Heart right ventricle (tissue), 16 donors: ENCODE measurements at regions not wholly inside any gene's neighbourhood (a gene's known extent, or its start where the extent isn't known, plus 50 kb on each side); places are given as distances from the start of the nearest gene placed in this dataset.

Experiments used
- ATAC-seq, 8 donors: fragments of 200-7000 bp; cut with Tn5 transposase; one replicate each; pipeline ENCODE4 v1.9.1; 2020; ENCODE audit warnings: mild to moderate bottlenecking in 8 of 8, moderate library complexity in 8 of 8, moderate number of reproducible peaks in 1 of 8
- DNase-seq, 2 donors: peaks; one replicate each; pipeline ENCODE4 v3.0.0-alpha.2; 2020
- H3K27ac ChIP-seq, 10 donors: fragments of 200-600 bp; sonication (generic) in 2 of 10; one replicate each; pipeline versions ENCODE4 v1.5.0 to v1.8.0; 2020 to 2022; ENCODE audit warnings: mild to moderate bottlenecking in 3 of 10
- H3K27me3 ChIP-seq, 7 donors: fragments of 200-600 bp; one replicate each; pipeline ENCODE4 v1.8.0; 2021 to 2022; ENCODE audit warnings: mild to moderate bottlenecking in 2 of 7
- H3K36me3 ChIP-seq, 9 donors: fragments of 200-600 bp; sonication (generic) in 1 of 9; one replicate each; pipeline versions ENCODE4 v1.5.0 to v1.8.0; 2020 to 2022; ENCODE audit warnings: mild to moderate bottlenecking in 2 of 9
- H3K4me1 ChIP-seq, 9 donors: fragments of 200-600 bp; sonication (generic) in 1 of 9; one replicate each; pipeline versions ENCODE4 v1.5.0 to v1.8.0; 2020 to 2022; ENCODE audit warnings: mild to moderate bottlenecking in 4 of 9
- H3K4me3 ChIP-seq, 10 donors: fragments of 200-600 bp; sonication (generic) in 2 of 10; one replicate each; pipeline versions ENCODE4 v1.5.0 to v1.8.0; 2020 to 2022; ENCODE audit warnings: mild to moderate bottlenecking in 7 of 10, moderate library complexity in 2 of 10
- H3K9me3 ChIP-seq, 11 donors: fragments of 200-600 bp in 10 of 11; sonication (generic) in 2 of 11; one replicate each; pipeline versions ENCODE4 v1.5.0 to v1.8.0; 2013 to 2022; ENCODE audit warnings: mild to moderate bottlenecking in 2 of 11, control low read depth in 1 of 11, moderate library complexity in 1 of 11
- whole genome bisulfite sequencing, 2 donors: extraction: QIAGEN DNeasy Blood & Tissue Kit; methylation state at CpG; one replicate each; pipeline ENCODE4 v1.1.7; 2013; ENCODE audit warnings: inconsistent platforms in 1 of 2; 5-methylcytosine and 5-hydroxymethylcytosine counted together
- intact Hi-C, 10 donors: fragments of 100-400 bp; cut with DNase I; formaldehyde crosslinking; loops; one replicate each; pipeline versions ENCODE4 v1.11.1 to v1.14.2; 2022
- TF ChIP-seq, protein P1 (sequence below), 9 donors: fragments of 200-600 bp; sonication (generic) in 2 of 9; IDR thresholded peaks; one replicate each; pipeline versions ENCODE4 v1.5.0 to v1.8.0; 2021 to 2022; ENCODE audit warnings: antibody characterized with exemption in 9 of 9, mild to moderate bottlenecking in 5 of 9, moderate library complexity in 1 of 9
- donor health status: Arrhythmogenic right ventricular cardiomyopathy.
- donor health status: ischemic (EF 13 %, LVEDD 7.1; RV severe dilation, severe dysfunction).
- donor health status: healthy with polysubstance abuse.
- donor health status: DM: no; HTN: yes; CAD: no.
- donor health status: DM: no; HTN: no; CAD: no.
- donor health status: ischemic (EF 25% LVEDD 6.9; RV normal size, moderate dysfunction).
- donor health status: ischemic (EF 25% LVEDD 5.7; RV mildly dilated, moderate dysfunction).
- donor health status: healthy.
- donor health status: DM: yes; HTN: yes; CAD: no.
- donor health status: Ischemic cardiomyopathy.
- donor health status: ischemic (EF 35%, LVEDD 5.7; RV mildly dilated, moderate dysfunction).
- donor health status: nonischemic (EF 11% LVEDD 7.7; RV severe dilation, severe dysfunction).
- donor health status: DM: yes; HTN: yes; CAD: no.
- donor health status: PGD.
- donor health status: ischemic (EF 29% LVEDD 5.4; RV normal size, mild dysfunction).
- donor health status: nonischemic (EF 23%, LVEDD 6.1; RV moderate dilation, normal function).

DNA sequence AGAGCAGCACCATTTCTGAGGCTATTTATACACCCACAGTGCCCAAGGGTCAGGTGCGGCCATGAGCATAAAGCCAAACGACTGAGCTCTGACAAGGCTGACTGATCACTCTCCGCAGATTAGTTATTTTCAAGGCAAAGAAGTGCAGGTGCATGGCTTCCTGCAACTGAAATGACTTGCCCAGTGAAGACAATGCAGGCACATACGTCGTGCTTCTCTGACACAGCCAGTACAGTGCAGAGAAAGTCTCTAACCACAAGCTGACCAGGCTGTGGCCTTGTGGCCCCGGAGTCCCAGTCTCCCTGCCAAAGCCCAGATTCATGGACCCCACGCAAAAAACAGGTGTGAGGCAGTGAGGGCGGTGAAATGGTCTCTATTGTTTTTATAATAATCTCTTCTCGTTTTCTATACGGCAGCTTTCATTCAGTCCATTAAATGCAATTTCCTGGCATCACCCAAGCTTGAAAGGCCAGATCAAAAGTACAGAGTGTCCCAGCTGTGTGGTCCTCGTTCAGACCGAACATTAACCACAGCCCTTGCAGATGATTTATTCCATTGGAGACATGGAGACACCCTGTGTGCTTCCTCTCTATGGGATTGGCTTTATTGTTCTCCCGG is 447.0 kb upstream of the ID2 start:
- Histone ChIP-seq H3K9me3 (no peaks in the 10 kb centered on the region), H3K4me1 (peaks cover 0 to 39% (median 14%) of the 10 kb centered on the region in 9 donors), H3K4me3 (no peak overlapping the region), H3K27ac (peak overlapping the region in 2 of 10 donors; percentile 11 to 50), H3K36me3 (no peaks in the 10 kb centered on the region), H3K27me3 (no peaks in the 10 kb centered on the region)
- WGBS, 2 donors, result 58 to 70% methylated on average over 13 of the region's 13 CpGs
- DNase-seq (no peak), ATAC-seq (peak in 5 of 8 donors; percentile 23 to 71 (median 33))
- TF ChIP-seq, protein P1, sequence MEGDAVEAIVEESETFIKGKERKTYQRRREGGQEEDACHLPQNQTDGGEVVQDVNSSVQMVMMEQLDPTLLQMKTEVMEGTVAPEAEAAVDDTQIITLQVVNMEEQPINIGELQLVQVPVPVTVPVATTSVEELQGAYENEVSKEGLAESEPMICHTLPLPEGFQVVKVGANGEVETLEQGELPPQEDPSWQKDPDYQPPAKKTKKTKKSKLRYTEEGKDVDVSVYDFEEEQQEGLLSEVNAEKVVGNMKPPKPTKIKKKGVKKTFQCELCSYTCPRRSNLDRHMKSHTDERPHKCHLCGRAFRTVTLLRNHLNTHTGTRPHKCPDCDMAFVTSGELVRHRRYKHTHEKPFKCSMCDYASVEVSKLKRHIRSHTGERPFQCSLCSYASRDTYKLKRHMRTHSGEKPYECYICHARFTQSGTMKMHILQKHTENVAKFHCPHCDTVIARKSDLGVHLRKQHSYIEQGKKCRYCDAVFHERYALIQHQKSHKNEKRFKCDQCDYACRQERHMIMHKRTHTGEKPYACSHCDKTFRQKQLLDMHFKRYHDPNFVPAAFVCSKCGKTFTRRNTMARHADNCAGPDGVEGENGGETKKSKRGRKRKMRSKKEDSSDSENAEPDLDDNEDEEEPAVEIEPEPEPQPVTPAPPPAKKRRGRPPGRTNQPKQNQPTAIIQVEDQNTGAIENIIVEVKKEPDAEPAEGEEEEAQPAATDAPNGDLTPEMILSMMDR (IDR thresholded peaks at IDR 0.05), result no peak
- intact Hi-C loops, result loop anchor here in 3 of 10 donors (10.0 kb wide), 2 partner anchors 100 to 450 kb away; partner anchors contain the start of gene ID2 (in 2 of the 3)

DNA sequence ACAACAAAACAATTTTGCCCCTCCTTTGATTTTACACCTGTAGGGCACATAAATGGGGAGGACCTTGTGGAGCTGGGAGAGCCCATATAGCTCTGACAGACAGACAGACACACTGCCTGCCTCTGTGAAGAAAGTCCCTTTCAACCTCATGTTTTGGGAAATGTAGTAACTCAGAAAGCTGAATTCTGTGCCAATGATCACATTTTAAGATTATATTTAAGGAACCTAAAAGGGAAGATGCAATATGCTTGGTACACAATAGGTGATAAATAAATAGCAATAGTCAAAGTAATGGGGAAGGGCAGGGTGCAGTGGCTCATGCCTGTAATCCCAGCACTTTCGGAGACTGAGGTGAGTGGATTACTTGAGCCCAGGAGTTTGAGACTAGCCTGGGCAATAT is 446.4 kb upstream of the ID2 start:
- peak in 1 of 8 donors; percentile 18 for ATAC-seq
- no peak for DNase-seq

DNA sequence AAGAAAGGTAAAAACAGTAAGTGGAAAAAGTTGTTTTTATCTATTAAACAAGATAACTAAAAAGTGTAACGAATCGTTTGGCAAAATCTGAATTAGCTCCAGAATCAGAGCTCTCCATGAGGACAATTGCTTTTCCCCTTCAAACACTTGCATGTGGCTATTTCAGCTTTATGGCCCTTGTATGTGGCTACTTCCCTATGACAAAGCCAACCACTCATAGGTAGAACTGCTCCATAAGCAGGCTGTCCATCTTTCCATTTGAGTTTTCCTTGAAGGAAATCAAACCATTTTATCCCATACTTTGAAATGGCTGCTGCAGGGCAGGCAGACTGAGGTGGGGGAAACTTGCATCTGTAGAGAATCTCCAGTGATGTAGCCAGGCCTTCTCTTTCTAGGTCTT is 445.5 kb upstream of the ID2 start:
- no peak for ATAC-seq
- 94 to 95% methylated on average over 2 of the region's 2 CpGs for WGBS, 2 donors

More for the DNA sequence above, 446.4 kb upstream of the ID2 start:
- Histone ChIP-seq H3K36me3 (no peaks in the 10 kb centered on the region), H3K27me3 (no peaks in the 10 kb centered on the region), H3K4me1 (peaks cover 0 to 39% (median 14%) of the 10 kb centered on the region in 9 donors), H3K4me3 (no peak overlapping the region), H3K9me3 (no peaks in the 10 kb centered on the region), H3K27ac (no peak overlapping the region)
- WGBS, 2 donors, result 94 to 96% methylated on average over 1 of the region's 1 CpG
- intact Hi-C loops, result loop anchor here in 3 of 10 donors (10.0 kb wide), 2 partner anchors 101 to 449 kb away; partner anchors contain the start of gene ID2 (in 2 of the 3)
- TF ChIP-seq, protein P1 (IDR thresholded peaks at IDR 0.05), result no peak

DNA sequence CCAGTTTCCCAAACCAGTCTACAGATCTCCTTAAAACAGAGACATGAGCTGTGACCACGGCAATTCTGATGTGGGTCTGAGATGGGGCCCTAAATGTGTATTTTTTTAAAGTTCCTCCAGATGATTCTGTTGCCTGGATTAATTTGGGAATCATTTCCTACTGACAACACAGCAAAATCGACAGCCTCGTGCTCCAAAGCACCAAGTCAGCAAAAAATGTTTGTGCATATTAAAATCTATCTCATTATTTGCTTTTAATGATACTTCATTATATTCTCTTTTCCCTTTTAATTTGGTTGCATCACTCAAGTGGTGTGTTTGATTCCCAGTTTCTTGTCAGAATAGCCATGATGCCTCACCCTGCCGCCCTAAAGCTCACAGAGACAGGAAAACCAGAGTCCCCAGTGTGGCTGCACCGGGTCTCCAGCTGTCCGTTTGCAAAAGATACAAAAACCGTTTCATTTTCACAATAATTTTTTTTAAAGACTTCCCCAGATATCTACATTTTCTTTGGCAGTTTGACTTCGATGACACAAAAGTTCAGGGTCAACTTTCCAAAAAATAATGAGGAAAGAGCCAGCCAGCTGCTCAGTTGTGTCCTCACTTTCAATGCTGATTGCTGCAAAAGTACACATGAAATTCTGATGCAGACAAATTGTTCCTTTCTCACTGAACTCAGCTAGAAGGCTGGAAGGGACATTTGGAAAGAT is 443.2 kb upstream of the ID2 start:
- Histone ChIP-seq H3K9me3 (peaks cover 0 to 5% (median 0%) of the 10 kb centered on the region in 11 donors), H3K36me3 (no peaks in the 10 kb centered on the region), H3K4me1 (peaks cover 0 to 44% (median 14%) of the 10 kb centered on the region in 9 donors), H3K27me3 (no peaks in the 10 kb centered on the region), H3K27ac (peak overlapping the region in 4 of 10 donors; percentile 3 to 50 (median 36)), H3K4me3 (no peak overlapping the region)
- DNase-seq, result peak in 1 of 2 donors; percentile 36
- TF ChIP-seq, protein P1 (IDR thresholded peaks at IDR 0.05), result no peak
- intact Hi-C loops, result loop anchor here in 3 of 10 donors (10.0 kb wide), 2 partner anchors 104 to 446 kb away; partner anchors contain the start of gene ID2 (in 2 of the 3)
- peak in 6 of 8 donors; percentile 30 to 79 (median 63) for ATAC-seq
- 44 to 55% methylated on average over 8 of the region's 8 CpGs for WGBS, 2 donors

More for the DNA sequence above, 445.5 kb upstream of the ID2 start:
- H3K4me3 ChIP-seq, result no peak overlapping the region
- no peaks in the 10 kb centered on the region for H3K9me3 ChIP-seq
- intact Hi-C loops, result loop anchor here in 3 of 10 donors (10.0 kb wide), 2 partner anchors 102 to 448 kb away; partner anchors contain the start of gene ID2 (in 2 of the 3)
- TF ChIP-seq, protein P1 (IDR thresholded peaks at IDR 0.05), result no peak
- H3K36me3 ChIP-seq, result no peaks in the 10 kb centered on the region
- H3K27ac ChIP-seq, result no peak overlapping the region
- DNase-seq, result no peak
- no peaks in the 10 kb centered on the region for H3K27me3 ChIP-seq
- peaks cover 0 to 39% (median 14%) of the 10 kb centered on the region in 9 donors for H3K4me1 ChIP-seq
